K562 (cell line): ENCODE measurements at regions not wholly inside any gene's neighbourhood (a gene's known extent, or its start where the extent isn't known, plus 50 kb on each side); places are given as distances from the start of the nearest gene placed in this dataset.

Experiments used
- CGGBP1 ChIP-seq: fragments of 250-450 bp; sonication (Bioruptor Pico); IDR thresholded peaks from 2 replicates; pipeline ENCODE4 v1.9.0; 2021; ENCODE audit warnings: mild to moderate bottlenecking
- CSDE1 ChIP-seq, 2 experiments: fragments of 450-650 bp; IDR thresholded peaks; 2 replicates each; pipeline ENCODE4 v1.6.1; 2016; ENCODE audit warnings: mild to moderate bottlenecking in 1 of 2
- ELK3 ChIP-seq: fragments of 450-650 bp; formaldehyde crosslinking; IDR thresholded peaks from 2 replicates; pipeline ENCODE4 v1.4.0; 2020; ENCODE audit warnings: mild to moderate bottlenecking
- FIP1L1 ChIP-seq: fragments of 200-400 bp; formaldehyde crosslinking; IDR thresholded peaks from 2 replicates; pipeline ENCODE4 v1.6.1; 2018; ENCODE audit warnings: mild to moderate bottlenecking, low read depth, low read length; ENCODE audit not compliant: poor library complexity, severe bottlenecking
- FOXO4 ChIP-seq: fragments of 450-650 bp; formaldehyde crosslinking; IDR thresholded peaks from 2 replicates; pipeline ENCODE4 v1.4.0; 2020; ENCODE audit warnings: mild to moderate bottlenecking, moderate library complexity
- HCFC1 ChIP-seq: IDR thresholded peaks from 2 replicates; pipeline ENCODE4 v1.6.1; 2012; ENCODE audit warnings: low read depth, low read length, improper control_type of control experiment
- HDAC8 ChIP-seq: fragments of 450-650 bp; IDR thresholded peaks from 2 replicates; pipeline ENCODE4 v1.6.1; 2016; ENCODE audit warnings: mild to moderate bottlenecking, missing genetic modification characterization, moderate library complexity, missing compliant biosample characterization
- KAT2B ChIP-seq: IDR thresholded peaks from one replicate; pipeline ENCODE4 v1.6.1; 2012; ENCODE audit warnings: low read depth, mild to moderate bottlenecking, control low read depth, inconsistent platforms, low read length, moderate library complexity
- KDM2B ChIP-seq: fragments of 250-450 bp; sonication (Bioruptor Pico); IDR thresholded peaks from 2 replicates; pipeline ENCODE4 v1.8.0; 2021; ENCODE audit warnings: mild to moderate bottlenecking, moderate library complexity
- MED1 ChIP-seq: sonication (generic); formaldehyde crosslinking; IDR thresholded peaks from 2 replicates; pipeline ENCODE4 v1.8.1; 2023; ENCODE audit warnings: missing genetic modification reagents, borderline replicate concordance
- MLX ChIP-seq, 2 experiments: fragments of 450-650 bp in 1 of 2; sonication (generic) in 1 of 2; formaldehyde crosslinking; conservative IDR thresholded peaks; 2 replicates each; pipeline versions ENCODE4 v1.4.0 to v1.8.1; 2020 to 2022; ENCODE audit warnings: mild to moderate bottlenecking in 1 of 2, missing genetic modification reagents in 1 of 2
- NCOR1 ChIP-seq: fragments of 450-650 bp; IDR thresholded peaks from 2 replicates; pipeline ENCODE4 v1.6.1; 2016; ENCODE audit warnings: mild to moderate bottlenecking, moderate library complexity
- NFE2 ChIP-seq: IDR thresholded peaks from 2 replicates; pipeline ENCODE4 v1.6.1; 2014; ENCODE audit warnings: antibody characterized with exemption, low read depth
- NR1H2 ChIP-seq: sonication (generic); formaldehyde crosslinking; IDR thresholded peaks from 2 replicates; pipeline ENCODE4 v1.4.0; 2020; ENCODE audit warnings: mild to moderate bottlenecking, missing genetic modification reagents
- NR2C1 ChIP-seq, 2 experiments: fragments of 450-650 bp; IDR thresholded peaks; 2 replicates each; pipeline ENCODE4 v1.6.1; 2017; ENCODE audit warnings: mild to moderate bottlenecking in 2 of 2, antibody characterized with exemption in 1 of 2, inconsistent platforms in 1 of 2, missing compliant biosample characterization in 1 of 2, missing genetic modification characterization in 1 of 2
- PHF8 ChIP-seq: fragments of 200-600 bp; sonication (generic); IDR thresholded peaks from 2 replicates; pipeline ENCODE4 v1.6.1; 2012; ENCODE audit warnings: mixed run types, mild to moderate bottlenecking, inconsistent platforms, low read length, moderate library complexity, borderline replicate concordance
- PKNOX1 ChIP-seq: fragments of 450-650 bp; IDR thresholded peaks from 2 replicates; pipeline ENCODE4 v1.6.1; 2016
- STAT5A ChIP-seq: IDR thresholded peaks from 2 replicates; pipeline ENCODE4 v1.6.1; 2012; ENCODE audit warnings: low read length, inconsistent platforms, borderline replicate concordance
- TBP ChIP-seq: optimal IDR thresholded peaks from 2 replicates; pipeline ENCODE3; 2011; ENCODE audit warnings: low read depth, low read length, improper control_type of control experiment
- TRIM25 ChIP-seq: fragments of 450-650 bp; IDR thresholded peaks from 2 replicates; pipeline ENCODE4 v1.7.0; 2016; ENCODE audit warnings: borderline replicate concordance
- ZNF133 ChIP-seq: fragments of 250-450 bp; sonication (Bioruptor Pico); IDR thresholded peaks from 2 replicates; pipeline ENCODE4 v1.4.0; 2020; ENCODE audit warnings: mild to moderate bottlenecking
- ZNF143 ChIP-seq: sonication (generic); formaldehyde crosslinking; IDR thresholded peaks from 2 replicates; pipeline ENCODE4 v1.9.0; 2022; ENCODE audit warnings: mild to moderate bottlenecking, missing genetic modification reagents

GRCh38 chr21:45593162-45594022, 50.1 kb upstream of the PCBP3 start (continued):
- TF ChIP-seq FOXO4 (CRISPR knock-in tag) (no peak), PKNOX1 (no peak), CSDE1 (IDR thresholded peaks at IDR 0.05) (no peak), KDM2B (CRISPR knock-in tag) (no peak), NR1H2 (CRISPR knock-in tag) (no peak), MED1 (CRISPR knock-in tag) (no peak), TRIM25 (0 out of 2 replicates have a peak, but pooled peaks have one; percentile 2), HCFC1 (0 out of 2 replicates have a peak, but pooled peaks have one; percentile 18), FIP1L1 (no peak), NCOR1 (no peak), HDAC8 (tag) (no peak), KAT2B (no peak), NFE2 (no peak), NR2C1 (IDR thresholded peaks at IDR 0.05) (no peak), NR2C1 (tag; IDR thresholded peaks at IDR 0.05) (no peak), ZNF143 (no peak; the same call in 1 of the 2 replicates), CGGBP1 (CRISPR knock-in tag) (no peak), ZNF133 (CRISPR knock-in tag) (no peak), MLX (CRISPR knock-in tag; conservative IDR thresholded peaks at IDR 0.05) (no peak), PHF8 (peak; percentile 62; the same call in 1 of the 2 replicates), ELK3 (CRISPR knock-in tag) (no peak), TBP (no peak), STAT5A (no peak)
